ENCODE measurements at regions not wholly inside any gene's neighbourhood (a gene's known extent, or its start where the extent isn't known, plus 50 kb on each side); places are given as distances from the start of the nearest gene placed in this dataset.

DNA sequence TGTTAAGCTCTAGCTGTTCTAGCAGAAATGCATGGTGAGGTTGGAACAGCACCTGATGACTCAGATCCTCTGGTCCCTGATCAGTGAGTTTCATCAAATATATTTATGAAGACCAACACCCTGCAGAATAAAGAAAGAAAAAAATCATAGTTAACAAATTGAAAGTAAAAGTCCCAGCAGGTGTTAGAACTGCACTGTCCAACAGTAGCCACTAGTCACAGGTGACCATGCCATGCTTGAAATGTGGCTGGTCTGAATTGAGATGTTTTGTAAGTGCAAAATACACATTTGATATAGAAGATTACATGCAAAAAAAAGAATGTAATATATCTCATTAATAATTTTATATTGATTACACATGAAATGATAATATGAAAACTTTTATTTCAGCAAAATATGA lies 1010.7 kb upstream of the ZEB2 start:
- TF ChIP-seq, protein P1, sequence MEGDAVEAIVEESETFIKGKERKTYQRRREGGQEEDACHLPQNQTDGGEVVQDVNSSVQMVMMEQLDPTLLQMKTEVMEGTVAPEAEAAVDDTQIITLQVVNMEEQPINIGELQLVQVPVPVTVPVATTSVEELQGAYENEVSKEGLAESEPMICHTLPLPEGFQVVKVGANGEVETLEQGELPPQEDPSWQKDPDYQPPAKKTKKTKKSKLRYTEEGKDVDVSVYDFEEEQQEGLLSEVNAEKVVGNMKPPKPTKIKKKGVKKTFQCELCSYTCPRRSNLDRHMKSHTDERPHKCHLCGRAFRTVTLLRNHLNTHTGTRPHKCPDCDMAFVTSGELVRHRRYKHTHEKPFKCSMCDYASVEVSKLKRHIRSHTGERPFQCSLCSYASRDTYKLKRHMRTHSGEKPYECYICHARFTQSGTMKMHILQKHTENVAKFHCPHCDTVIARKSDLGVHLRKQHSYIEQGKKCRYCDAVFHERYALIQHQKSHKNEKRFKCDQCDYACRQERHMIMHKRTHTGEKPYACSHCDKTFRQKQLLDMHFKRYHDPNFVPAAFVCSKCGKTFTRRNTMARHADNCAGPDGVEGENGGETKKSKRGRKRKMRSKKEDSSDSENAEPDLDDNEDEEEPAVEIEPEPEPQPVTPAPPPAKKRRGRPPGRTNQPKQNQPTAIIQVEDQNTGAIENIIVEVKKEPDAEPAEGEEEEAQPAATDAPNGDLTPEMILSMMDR (IDR thresholded peaks at IDR 0.05) = no peak
- no peak for TF ChIP-seq POLR2AphosphoS5 (IDR thresholded peaks at IDR 0.05; ENCODE audit: low read depth, low read length)
